ENCODE measurements at regions not wholly inside any gene's neighbourhood (a gene's known extent, or its start where the extent isn't known, plus 50 kb on each side); places are given as distances from the start of the nearest gene placed in this dataset.

- peak overlapping the region; percentile 77 for H3K27ac ChIP-seq
- H3K9ac ChIP-seq (ENCODE audit: insufficient read length) = no peak overlapping the region
- no peak overlapping the region for H3K4me3 ChIP-seq
- no peaks in the 10 kb centered on the region for H3K9me3 ChIP-seq (ENCODE audit: low read depth, low read length)
- H3K36me3 ChIP-seq (ENCODE audit: insufficient read depth, low read length) = peaks cover 24% of the 10 kb centered on the region; the same call in 1 of the 2 replicates
- TF ChIP-seq EZH2 (IDR thresholded peaks at IDR 0.05) (no peak), POLR2AphosphoS5 (IDR thresholded peaks at IDR 0.05; ENCODE audit: borderline replicate concordance, low read depth, low read length) (no peak), FOXP2 (optimal IDR thresholded peaks at IDR 0.05; ENCODE audit: control extremely low read depth, extremely low read length, insufficient read depth) (no peak)
- no peak for DNase-seq (ENCODE audit: low read depth, low spot score)
These were observed 198.6 kb downstream of the PTPRC start for GRCh38 chr1:198837278-198838021.

DNA sequence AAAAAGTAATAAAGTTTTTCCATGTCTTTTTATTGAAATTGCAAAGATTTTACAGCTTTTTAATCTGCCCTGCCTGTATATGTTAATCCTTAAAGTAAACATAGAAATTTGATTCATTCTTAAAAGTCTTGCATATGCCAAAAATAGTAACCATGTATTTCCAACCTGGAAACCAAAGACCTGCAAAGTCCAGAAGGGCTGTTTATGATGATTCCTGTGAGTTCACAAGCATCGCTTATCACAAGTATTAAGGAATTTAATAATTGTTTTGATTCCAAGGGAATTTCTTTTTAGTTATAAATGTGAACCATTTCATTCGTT, 199.1 kb downstream of the PTPRC start:
- no peak overlapping the region for H3K9ac ChIP-seq (ENCODE audit: insufficient read length)
- H3K27ac ChIP-seq = peak overlapping the region; percentile 77; the same call in 1 of the 2 replicates
- DNase-seq (ENCODE audit: low read depth, low spot score) = no peak
- H3K9me3 ChIP-seq (ENCODE audit: low read depth, low read length) = no peaks in the 10 kb centered on the region
- peaks cover 28% of the 10 kb centered on the region; the same call in 1 of the 2 replicates for H3K36me3 ChIP-seq (ENCODE audit: insufficient read depth, low read length)
- no peak overlapping the region for H3K4me3 ChIP-seq
- TF ChIP-seq POLR2AphosphoS5 (IDR thresholded peaks at IDR 0.05; ENCODE audit: borderline replicate concordance, low read depth, low read length) (no peak), EZH2 (IDR thresholded peaks at IDR 0.05) (no peak), FOXP2 (optimal IDR thresholded peaks at IDR 0.05; ENCODE audit: control extremely low read depth, extremely low read length, insufficient read depth) (no peak)

- peaks cover 44% of the 10 kb centered on the region for H3K36me3 ChIP-seq (ENCODE audit: insufficient read depth, low read length)
These were observed 202.6 kb downstream of the PTPRC start for GRCh38 chr1:198841477-198841876.

GRCh38 chr1:198842686-198843085, 203.8 kb downstream of the PTPRC start:
- Histone ChIP-seq H3K4me3 (no peak overlapping the region), H3K9ac (ENCODE audit: insufficient read length) (no peak overlapping the region), H3K36me3 (ENCODE audit: insufficient read depth, low read length) (peaks cover 56% of the 10 kb centered on the region), H3K9me3 (ENCODE audit: low read depth, low read length) (0 out of 2 replicates have a peak, but pooled peaks cover 4% of the 10 kb centered on the region), H3K27ac (peak overlapping the region; percentile 59; the same call in 1 of the 2 replicates)
- TF ChIP-seq EZH2 (IDR thresholded peaks at IDR 0.05) = no peak
- no peak for TF ChIP-seq FOXP2 (optimal IDR thresholded peaks at IDR 0.05; ENCODE audit: control extremely low read depth, extremely low read length, insufficient read depth)
- no peak for DNase-seq (ENCODE audit: low read depth, low spot score)

More at GRCh38 chr1:198841477-198841876, 202.6 kb downstream of the PTPRC start:
- H3K9me3 ChIP-seq (ENCODE audit: low read depth, low read length) = no peaks in the 10 kb centered on the region
- H3K9ac ChIP-seq (ENCODE audit: insufficient read length) = no peak overlapping the region
- H3K4me3 ChIP-seq = no peak overlapping the region
- no peak overlapping the region; the same call in 1 of the 2 replicates for H3K27ac ChIP-seq
- no peak for DNase-seq (ENCODE audit: low read depth, low spot score)
- TF ChIP-seq EZH2 (IDR thresholded peaks at IDR 0.05) (no peak), POLR2AphosphoS5 (IDR thresholded peaks at IDR 0.05; ENCODE audit: borderline replicate concordance, low read depth, low read length) (no peak), FOXP2 (optimal IDR thresholded peaks at IDR 0.05; ENCODE audit: control extremely low read depth, extremely low read length, insufficient read depth) (no peak)

DNA sequence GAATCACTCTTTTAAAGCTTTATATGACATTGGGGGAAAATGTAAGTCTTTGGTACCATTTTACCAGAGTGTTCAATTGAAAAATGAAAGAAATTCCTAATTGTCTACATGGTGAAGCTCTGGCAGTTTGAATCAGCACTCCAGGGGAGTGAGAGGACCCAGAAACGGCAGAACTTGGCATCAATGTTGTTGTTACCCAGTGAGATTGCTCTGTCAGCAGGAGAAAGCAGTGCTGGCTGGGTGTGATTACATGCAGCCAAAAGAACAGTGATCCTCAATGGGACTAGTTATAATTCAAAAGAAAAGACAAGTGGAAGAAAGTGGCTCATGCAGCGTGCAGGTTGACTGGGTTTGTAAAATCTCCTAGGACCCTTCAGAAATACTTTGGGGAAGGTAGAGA, 206.4 kb downstream of the PTPRC start:
- H3K9ac ChIP-seq (ENCODE audit: insufficient read length) = no peak overlapping the region
- DNase-seq (ENCODE audit: low read depth, low spot score) = no peak
- H3K9me3 ChIP-seq (ENCODE audit: low read depth, low read length) = 0 out of 2 replicates have a peak, but pooled peaks cover 4% of the 10 kb centered on the region
- H3K4me3 ChIP-seq = no peak overlapping the region
- peaks cover 72% of the 10 kb centered on the region for H3K36me3 ChIP-seq (ENCODE audit: insufficient read depth, low read length)
- peak overlapping the region; percentile 97 for H3K27ac ChIP-seq
- TF ChIP-seq EZH2 (IDR thresholded peaks at IDR 0.05) = no peak
- 0 out of 2 replicates have a peak, but pooled peaks have one; percentile 10 for TF ChIP-seq POLR2AphosphoS5 (IDR thresholded peaks at IDR 0.05; ENCODE audit: borderline replicate concordance, low read depth, low read length)
- no peak for TF ChIP-seq FOXP2 (optimal IDR thresholded peaks at IDR 0.05; ENCODE audit: control extremely low read depth, extremely low read length, insufficient read depth)

GRCh38 chr1:198845851-198846250, 207.0 kb downstream of the PTPRC start:
- 0 out of 2 replicates have a peak, but pooled peaks cover 4% of the 10 kb centered on the region for H3K9me3 ChIP-seq (ENCODE audit: low read depth, low read length)
- H3K4me3 ChIP-seq = no peak overlapping the region
- DNase-seq (ENCODE audit: low read depth, low spot score) = no peak
- peaks cover 78% of the 10 kb centered on the region for H3K36me3 ChIP-seq (ENCODE audit: insufficient read depth, low read length)
- H3K9ac ChIP-seq (ENCODE audit: insufficient read length) = no peak overlapping the region
- TF ChIP-seq EZH2 (IDR thresholded peaks at IDR 0.05) (no peak), FOXP2 (optimal IDR thresholded peaks at IDR 0.05; ENCODE audit: control extremely low read depth, extremely low read length, insufficient read depth) (no peak), POLR2AphosphoS5 (IDR thresholded peaks at IDR 0.05; ENCODE audit: borderline replicate concordance, low read depth, low read length) (no peak)
- H3K27ac ChIP-seq = peak overlapping the region; percentile 97

DNA sequence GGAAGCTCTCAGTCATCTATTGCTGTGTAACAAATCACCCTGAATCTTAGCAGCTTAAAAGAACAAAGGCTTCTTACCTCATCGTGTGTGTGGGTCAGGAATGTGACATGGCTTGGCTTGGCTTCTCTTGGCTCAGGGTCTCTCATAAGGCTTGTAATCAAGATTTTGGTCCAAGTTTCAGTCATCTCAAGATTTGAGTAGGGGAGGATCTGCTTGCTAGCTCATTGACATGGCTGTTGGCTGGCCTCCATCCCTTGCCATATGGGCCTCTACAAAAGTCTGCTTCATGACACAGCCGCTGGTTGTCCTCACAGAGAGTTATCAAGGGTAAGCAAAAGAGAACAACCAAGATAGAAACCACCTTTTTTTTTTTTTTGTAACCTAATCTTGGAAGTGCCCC, 207.7 kb downstream of the PTPRC start:
- H3K9me3 ChIP-seq (ENCODE audit: low read depth, low read length) = 0 out of 2 replicates have a peak, but pooled peaks cover 4% of the 10 kb centered on the region
- H3K4me3 ChIP-seq = no peak overlapping the region
- H3K36me3 ChIP-seq (ENCODE audit: insufficient read depth, low read length) = peaks cover 78% of the 10 kb centered on the region
- TF ChIP-seq EZH2 (IDR thresholded peaks at IDR 0.05) = no peak
- TF ChIP-seq FOXP2 (optimal IDR thresholded peaks at IDR 0.05; ENCODE audit: control extremely low read depth, extremely low read length, insufficient read depth) = no peak
- TF ChIP-seq POLR2AphosphoS5 (IDR thresholded peaks at IDR 0.05; ENCODE audit: borderline replicate concordance, low read depth, low read length) = no peak
- DNase-seq (ENCODE audit: low read depth, low spot score) = no peak
- H3K9ac ChIP-seq (ENCODE audit: insufficient read length) = no peak overlapping the region
- peak overlapping the region; percentile 97 for H3K27ac ChIP-seq

DNA sequence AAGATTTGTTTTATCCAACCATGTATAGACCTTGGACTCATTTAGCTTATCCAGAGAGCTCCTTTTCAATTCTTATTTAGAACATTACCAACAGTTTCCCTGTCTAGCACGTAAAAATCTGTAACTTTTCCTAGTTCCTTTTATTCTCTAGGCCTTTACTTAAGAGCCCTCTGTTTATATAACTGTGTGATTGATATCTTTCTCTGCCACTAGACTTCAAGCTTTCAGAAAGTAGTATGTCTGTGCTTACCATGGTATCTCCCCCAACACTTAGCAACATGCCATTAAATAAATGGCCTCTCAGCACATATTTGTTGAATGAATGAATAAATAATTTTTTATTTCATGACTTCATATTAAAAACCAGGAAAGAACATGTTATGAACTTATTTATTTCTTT, 209.4 kb downstream of the PTPRC start:
- peak overlapping the region; percentile 53 for H3K4me3 ChIP-seq
- H3K36me3 ChIP-seq (ENCODE audit: insufficient read depth, low read length) = peaks cover 77% of the 10 kb centered on the region
- H3K9ac ChIP-seq (ENCODE audit: insufficient read length) = peak overlapping the region; percentile 27
- H3K27ac ChIP-seq = peak overlapping the region; percentile 97
- TF ChIP-seq FOXP2 (optimal IDR thresholded peaks at IDR 0.05; ENCODE audit: control extremely low read depth, extremely low read length, insufficient read depth) = no peak
- TF ChIP-seq EZH2 (IDR thresholded peaks at IDR 0.05) = no peak
- no peak for TF ChIP-seq POLR2AphosphoS5 (IDR thresholded peaks at IDR 0.05; ENCODE audit: borderline replicate concordance, low read depth, low read length)
- no peak for DNase-seq (ENCODE audit: low read depth, low spot score)
- H3K9me3 ChIP-seq (ENCODE audit: low read depth, low read length) = 0 out of 2 replicates have a peak, but pooled peaks cover 4% of the 10 kb centered on the region

All from SK-N-MC (cell line).